ENCODE measurements at regions not wholly inside any gene's neighbourhood (a gene's known extent, or its start where the extent isn't known, plus 50 kb on each side); places are given as distances from the start of the nearest gene placed in this dataset.

DNA sequence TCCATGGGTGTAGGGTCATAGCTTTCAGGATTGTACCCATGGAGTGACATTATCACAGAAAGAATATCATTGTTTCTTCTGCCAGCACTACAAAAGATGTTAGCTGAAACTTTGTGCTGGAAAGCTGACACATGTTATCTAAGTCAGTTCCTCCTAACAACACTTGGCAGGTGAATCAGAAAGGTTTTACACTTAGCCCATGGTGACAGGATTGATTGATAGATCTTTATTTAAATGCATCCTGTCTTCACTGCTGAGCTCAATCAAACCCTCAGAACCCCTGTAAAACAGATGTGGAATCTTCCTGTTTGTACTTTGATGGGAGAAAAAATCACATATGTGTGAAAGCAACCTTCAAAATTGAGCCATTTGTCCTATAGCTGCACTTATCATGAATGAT, 811.5 kb upstream of the ANO3 start:
- TF ChIP-seq, protein P1, sequence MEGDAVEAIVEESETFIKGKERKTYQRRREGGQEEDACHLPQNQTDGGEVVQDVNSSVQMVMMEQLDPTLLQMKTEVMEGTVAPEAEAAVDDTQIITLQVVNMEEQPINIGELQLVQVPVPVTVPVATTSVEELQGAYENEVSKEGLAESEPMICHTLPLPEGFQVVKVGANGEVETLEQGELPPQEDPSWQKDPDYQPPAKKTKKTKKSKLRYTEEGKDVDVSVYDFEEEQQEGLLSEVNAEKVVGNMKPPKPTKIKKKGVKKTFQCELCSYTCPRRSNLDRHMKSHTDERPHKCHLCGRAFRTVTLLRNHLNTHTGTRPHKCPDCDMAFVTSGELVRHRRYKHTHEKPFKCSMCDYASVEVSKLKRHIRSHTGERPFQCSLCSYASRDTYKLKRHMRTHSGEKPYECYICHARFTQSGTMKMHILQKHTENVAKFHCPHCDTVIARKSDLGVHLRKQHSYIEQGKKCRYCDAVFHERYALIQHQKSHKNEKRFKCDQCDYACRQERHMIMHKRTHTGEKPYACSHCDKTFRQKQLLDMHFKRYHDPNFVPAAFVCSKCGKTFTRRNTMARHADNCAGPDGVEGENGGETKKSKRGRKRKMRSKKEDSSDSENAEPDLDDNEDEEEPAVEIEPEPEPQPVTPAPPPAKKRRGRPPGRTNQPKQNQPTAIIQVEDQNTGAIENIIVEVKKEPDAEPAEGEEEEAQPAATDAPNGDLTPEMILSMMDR (IDR thresholded peaks at IDR 0.05) = no peak
- no peak for TF ChIP-seq EP300 (IDR thresholded peaks at IDR 0.05)
